ENCODE measurements at regions not wholly inside any gene's neighbourhood (a gene's known extent, or its start where the extent isn't known, plus 50 kb on each side); places are given as distances from the start of the nearest gene placed in this dataset.

GRCh38 chr12:59059088-59059935 lies 139.0 kb upstream of the LRIG3 start:
- no peaks in the 10 kb centered on the region for H3K27me3 ChIP-seq (replicated peaks in 1 of 4; ENCODE audit: control extremely low read depth in 1 of 4, control insufficient read depth in 3 of 4, insufficient read depth in 4 of 4, low read length in 3 of 4)
- no peak overlapping the region for H2AFZ ChIP-seq (ENCODE audit: insufficient read depth, low read depth, low read length, poor library complexity, severe bottlenecking)
- intact Hi-C loops (cut with micrococcal nuclease) = no loop called here
- TF ChIP-seq, protein P1, sequence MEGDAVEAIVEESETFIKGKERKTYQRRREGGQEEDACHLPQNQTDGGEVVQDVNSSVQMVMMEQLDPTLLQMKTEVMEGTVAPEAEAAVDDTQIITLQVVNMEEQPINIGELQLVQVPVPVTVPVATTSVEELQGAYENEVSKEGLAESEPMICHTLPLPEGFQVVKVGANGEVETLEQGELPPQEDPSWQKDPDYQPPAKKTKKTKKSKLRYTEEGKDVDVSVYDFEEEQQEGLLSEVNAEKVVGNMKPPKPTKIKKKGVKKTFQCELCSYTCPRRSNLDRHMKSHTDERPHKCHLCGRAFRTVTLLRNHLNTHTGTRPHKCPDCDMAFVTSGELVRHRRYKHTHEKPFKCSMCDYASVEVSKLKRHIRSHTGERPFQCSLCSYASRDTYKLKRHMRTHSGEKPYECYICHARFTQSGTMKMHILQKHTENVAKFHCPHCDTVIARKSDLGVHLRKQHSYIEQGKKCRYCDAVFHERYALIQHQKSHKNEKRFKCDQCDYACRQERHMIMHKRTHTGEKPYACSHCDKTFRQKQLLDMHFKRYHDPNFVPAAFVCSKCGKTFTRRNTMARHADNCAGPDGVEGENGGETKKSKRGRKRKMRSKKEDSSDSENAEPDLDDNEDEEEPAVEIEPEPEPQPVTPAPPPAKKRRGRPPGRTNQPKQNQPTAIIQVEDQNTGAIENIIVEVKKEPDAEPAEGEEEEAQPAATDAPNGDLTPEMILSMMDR (IDR thresholded peaks at IDR 0.05) = no peak
- TF ChIP-seq EZH2 (IDR thresholded peaks at IDR 0.05; ENCODE audit: borderline replicate concordance, insufficient read depth, low read depth, low read length, poor library complexity, severe bottlenecking) = no peak
- no peaks in the 10 kb centered on the region for H3K36me3 ChIP-seq (replicated peaks in 1 of 2; ENCODE audit: control extremely low read depth in 1 of 2, control insufficient read depth in 1 of 2, extremely low read depth in 1 of 2, insufficient read depth in 2 of 2, low read length in 1 of 2)
- no peak overlapping the region for H3K4me3 ChIP-seq (ENCODE audit: control extremely low read depth in 1 of 5, extremely low read depth in 1 of 5, insufficient read depth in 1 of 5, low read depth in 2 of 5, low read length in 4 of 5)
- ChIA-PET CTCF (no interaction called here), POLR2A (no interaction called here)
- H3K27ac ChIP-seq (ENCODE audit: low read length in 2 of 2) = no peak overlapping the region
- H3K79me2 ChIP-seq (ENCODE audit: control insufficient read depth, insufficient read depth, low read length) = no peaks in the 10 kb centered on the region
- DNase-seq (no peak), ATAC-seq (ENCODE audit: low read depth) (no peak)
- H4K20me1 ChIP-seq (ENCODE audit: control insufficient read depth, insufficient read depth, low read length, poor library complexity, severe bottlenecking) = no peaks in the 10 kb centered on the region
- no peaks in the 10 kb centered on the region for H3K4me1 Mint-ChIP-seq
- H3K4me1 ChIP-seq (ENCODE audit: control insufficient read depth in 2 of 2, insufficient read depth in 2 of 2, low read length in 2 of 2) = no peaks in the 10 kb centered on the region
- WGBS (ENCODE audit: insufficient coverage) = 100% methylated on average over 3 of the region's 4 CpGs
- no peaks in the 10 kb centered on the region for H3K27me3 Mint-ChIP-seq
- no peak overlapping the region for H3K4me2 ChIP-seq (replicated peaks; ENCODE audit: low read depth, low read length, poor library complexity, severe bottlenecking)
- H3K27ac Mint-ChIP-seq = no peak overlapping the region
- H3K9me3 Mint-ChIP-seq (ENCODE audit: insufficient read depth) = no peaks in the 10 kb centered on the region
- peaks cover 0 to 3% (median 0%) of the 10 kb centered on the region in 3 donors for H3K9me3 ChIP-seq (ENCODE audit: control extremely low read depth in 1 of 3, control insufficient read depth in 2 of 3, insufficient read depth in 1 of 3, low read length in 2 of 3)
- no peak overlapping the region for H3K4me3 Mint-ChIP-seq
- H3K9ac ChIP-seq (ENCODE audit: low read length) = no peak overlapping the region

DNA sequence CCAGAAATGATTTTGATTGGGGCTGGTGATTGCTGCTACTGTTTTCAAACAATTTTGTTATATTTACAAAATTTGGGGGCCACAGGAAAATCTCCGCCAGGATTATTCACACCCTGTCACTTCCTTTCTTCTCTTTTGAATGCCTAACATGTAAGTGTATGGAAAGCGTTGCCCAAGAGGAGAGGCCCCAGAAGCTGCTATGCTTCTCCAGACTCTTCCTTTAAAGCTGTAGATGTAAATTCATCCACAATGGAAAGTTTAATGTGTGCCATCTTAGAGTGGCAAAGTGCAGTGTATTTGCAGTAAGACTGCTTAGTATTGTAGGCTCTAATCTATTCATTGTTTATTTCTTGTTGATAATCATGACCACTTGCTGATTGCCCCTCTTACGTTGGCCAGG lies 136.7 kb upstream of the LRIG3 start:
- Mint-ChIP-seq H3K4me1 (no peaks in the 10 kb centered on the region), H3K27me3 (no peaks in the 10 kb centered on the region), H3K4me3 (no peak overlapping the region), H3K27ac (no peak overlapping the region), H3K9me3 (ENCODE audit: insufficient read depth) (no peaks in the 10 kb centered on the region)
- ATAC-seq (ENCODE audit: low read depth) (no peak), DNase-seq (no peak)
- H3K27me3 ChIP-seq (replicated peaks in 1 of 4; ENCODE audit: control extremely low read depth in 1 of 4, control insufficient read depth in 3 of 4, insufficient read depth in 4 of 4, low read length in 3 of 4) = no peaks in the 10 kb centered on the region
- H3K27ac ChIP-seq (ENCODE audit: low read length in 2 of 2) = no peak overlapping the region
- H4K20me1 ChIP-seq (ENCODE audit: control insufficient read depth, insufficient read depth, low read length, poor library complexity, severe bottlenecking) = no peaks in the 10 kb centered on the region
- no peak overlapping the region for H3K4me2 ChIP-seq (replicated peaks; ENCODE audit: low read depth, low read length, poor library complexity, severe bottlenecking)
- H2AFZ ChIP-seq (ENCODE audit: insufficient read depth, low read depth, low read length, poor library complexity, severe bottlenecking) = no peak overlapping the region
- TF ChIP-seq, protein P1 (IDR thresholded peaks at IDR 0.05) = no peak
- TF ChIP-seq EZH2 (IDR thresholded peaks at IDR 0.05; ENCODE audit: borderline replicate concordance, insufficient read depth, low read depth, low read length, poor library complexity, severe bottlenecking) = no peak
- no peak overlapping the region for H3K9ac ChIP-seq (ENCODE audit: low read length)
- WGBS (ENCODE audit: insufficient coverage) = 75% methylated on average over 1 of the region's 3 CpGs
- H3K79me2 ChIP-seq (ENCODE audit: control insufficient read depth, insufficient read depth, low read length) = no peaks in the 10 kb centered on the region
- CTCF ChIA-PET = no interaction called here
- peaks cover 0 to 3% (median 0%) of the 10 kb centered on the region in 3 donors for H3K9me3 ChIP-seq (ENCODE audit: control extremely low read depth in 1 of 3, control insufficient read depth in 2 of 3, insufficient read depth in 1 of 3, low read length in 2 of 3)
- no peaks in the 10 kb centered on the region for H3K4me1 ChIP-seq (ENCODE audit: control insufficient read depth in 2 of 2, insufficient read depth in 2 of 2, low read length in 2 of 2)
- no peaks in the 10 kb centered on the region for H3K36me3 ChIP-seq (replicated peaks in 1 of 2; ENCODE audit: control extremely low read depth in 1 of 2, control insufficient read depth in 1 of 2, extremely low read depth in 1 of 2, insufficient read depth in 2 of 2, low read length in 1 of 2)
- POLR2A ChIA-PET = no interaction called here
- intact Hi-C loops (cut with micrococcal nuclease) = no loop called here
- H3K4me3 ChIP-seq (ENCODE audit: control extremely low read depth in 1 of 5, extremely low read depth in 1 of 5, insufficient read depth in 1 of 5, low read depth in 2 of 5, low read length in 4 of 5) = no peak overlapping the region

Measured in B cell (primary cell).